ENCODE measurements at regions not wholly inside any gene's neighbourhood (a gene's known extent, or its start where the extent isn't known, plus 50 kb on each side); places are given as distances from the start of the nearest gene placed in this dataset.

GRCh38 chr2:117693651-117694050 is 120.8 kb upstream of the DDX18 start:
- TF ChIP-seq CTCF (IDR thresholded peaks at IDR 0.05), result no peak
- no peaks in the 10 kb centered on the region for H3K36me3 ChIP-seq
- no peaks in the 10 kb centered on the region for H3K27me3 ChIP-seq (replicated peaks; ENCODE audit: insufficient read depth)
- DNase-seq (ENCODE audit: low spot score) (no peak), ATAC-seq (ENCODE audit: insufficient number of reproducible peaks, low FRiP score, low read depth) (no peak)
- no peak overlapping the region for H3K27ac ChIP-seq
- no peak overlapping the region for H3K4me3 ChIP-seq
- H3K9me3 ChIP-seq, result no peaks in the 10 kb centered on the region
- no peaks in the 10 kb centered on the region for H3K4me1 ChIP-seq (ENCODE audit: control insufficient read depth in 1 of 2, low read depth in 2 of 2)

GRCh38 chr2:117698287-117698686 is 116.2 kb upstream of the DDX18 start:
- Histone ChIP-seq H3K4me1 (ENCODE audit: control insufficient read depth in 1 of 2, low read depth in 2 of 2) (no peaks in the 10 kb centered on the region), H3K27ac (no peak overlapping the region), H3K4me3 (no peak overlapping the region), H3K27me3 (replicated peaks; ENCODE audit: insufficient read depth) (no peaks in the 10 kb centered on the region), H3K9me3 (no peaks in the 10 kb centered on the region), H3K36me3 (no peaks in the 10 kb centered on the region)
- no peak for TF ChIP-seq CTCF (IDR thresholded peaks at IDR 0.05)
- DNase-seq (ENCODE audit: low spot score) (no peak), ATAC-seq (ENCODE audit: insufficient number of reproducible peaks, low FRiP score, low read depth) (no peak)

GRCh38 chr2:117698819-117699218 is 115.7 kb upstream of the DDX18 start:
- Histone ChIP-seq H3K9me3 (no peaks in the 10 kb centered on the region), H3K27ac (no peak overlapping the region), H3K27me3 (replicated peaks; ENCODE audit: insufficient read depth) (no peaks in the 10 kb centered on the region), H3K4me3 (no peak overlapping the region), H3K36me3 (no peaks in the 10 kb centered on the region), H3K4me1 (ENCODE audit: control insufficient read depth in 1 of 2, low read depth in 2 of 2) (no peaks in the 10 kb centered on the region)
- ATAC-seq (ENCODE audit: insufficient number of reproducible peaks, low FRiP score, low read depth) (no peak), DNase-seq (ENCODE audit: low spot score) (no peak)
- no peak for TF ChIP-seq CTCF (IDR thresholded peaks at IDR 0.05)

- Histone ChIP-seq H3K27ac (no peak overlapping the region), H3K27me3 (replicated peaks; ENCODE audit: insufficient read depth) (no peaks in the 10 kb centered on the region), H3K36me3 (no peaks in the 10 kb centered on the region), H3K4me1 (ENCODE audit: control insufficient read depth in 1 of 2, low read depth in 2 of 2) (no peaks in the 10 kb centered on the region), H3K9me3 (no peaks in the 10 kb centered on the region), H3K4me3 (no peak overlapping the region)
- TF ChIP-seq CTCF (IDR thresholded peaks at IDR 0.05), result no peak
- no peak for ATAC-seq (ENCODE audit: insufficient number of reproducible peaks, low FRiP score, low read depth)
- DNase-seq (ENCODE audit: low spot score), result no peak
Observed at GRCh38 chr2:117700471-117700870, 114.0 kb upstream of the DDX18 start.

- Histone ChIP-seq H3K27ac (no peak overlapping the region), H3K27me3 (replicated peaks; ENCODE audit: insufficient read depth) (no peaks in the 10 kb centered on the region), H3K36me3 (no peaks in the 10 kb centered on the region), H3K9me3 (no peaks in the 10 kb centered on the region), H3K4me1 (ENCODE audit: control insufficient read depth in 1 of 2, low read depth in 2 of 2) (no peaks in the 10 kb centered on the region), H3K4me3 (no peak overlapping the region)
- ATAC-seq (ENCODE audit: insufficient number of reproducible peaks, low FRiP score, low read depth), result no peak
- DNase-seq (ENCODE audit: low spot score), result no peak
- TF ChIP-seq CTCF (IDR thresholded peaks at IDR 0.05), result no peak
Observed at GRCh38 chr2:117701365-117701764, 113.1 kb upstream of the DDX18 start.
